H9 (cell line): ENCODE measurements at regions not wholly inside any gene's neighbourhood (a gene's known extent, or its start where the extent isn't known, plus 50 kb on each side); places are given as distances from the start of the nearest gene placed in this dataset.

Experiments
- DNase-seq: peaks from one replicate; pipeline ENCODE4 v3.0.0-alpha.2; 2017
- H2AFZ ChIP-seq: one replicate; pipeline ENCODE4 v1.6.1; 2013; ENCODE audit warnings: mild to moderate bottlenecking, low read length, control low read depth, moderate library complexity
- H2AK5ac ChIP-seq: 2 replicates; pipeline ENCODE4 v1.6.1; 2013; ENCODE audit warnings: low read length, control low read depth, mixed read lengths; ENCODE audit not compliant: insufficient read length
- H2BK120ac ChIP-seq: one replicate; pipeline ENCODE4 v1.6.1; 2013; ENCODE audit warnings: low read depth, mild to moderate bottlenecking, low read length, control low read depth, inconsistent platforms; ENCODE audit not compliant: poor library complexity, severe bottlenecking
- H2BK12ac ChIP-seq: 2 replicates; pipeline ENCODE4 v1.6.1; 2013; ENCODE audit warnings: low read length, control low read depth, mixed read lengths, low read depth; ENCODE audit not compliant: insufficient read length
- H2BK15ac ChIP-seq: 2 replicates; pipeline ENCODE4 v1.6.1; 2013; ENCODE audit warnings: low read depth, low read length, control low read depth
- H2BK20ac ChIP-seq: one replicate; pipeline ENCODE4 v1.6.1; 2013; ENCODE audit warnings: low read depth, mild to moderate bottlenecking, low read length, control low read depth, inconsistent platforms; ENCODE audit not compliant: poor library complexity, severe bottlenecking
- H2BK5ac ChIP-seq: 2 replicates; pipeline ENCODE4 v1.6.1; 2013; ENCODE audit warnings: low read length, control low read depth, mixed read lengths; ENCODE audit not compliant: insufficient read length
- H3K14ac ChIP-seq: 2 replicates; pipeline ENCODE4 v1.6.1; 2013; ENCODE audit warnings: low read length, control low read depth; ENCODE audit not compliant: insufficient read depth
- H3K18ac ChIP-seq: 2 replicates; pipeline ENCODE4 v1.6.1; 2013; ENCODE audit warnings: low read depth, mild to moderate bottlenecking, mixed read lengths, low read length, control low read depth; ENCODE audit not compliant: insufficient read length
- H3K23ac ChIP-seq: 2 replicates; pipeline ENCODE4 v1.6.1; 2013; ENCODE audit warnings: low read length, control low read depth, mixed read lengths, low read depth; ENCODE audit not compliant: insufficient read length
- H3K23me2 ChIP-seq: 2 replicates; pipeline ENCODE4 v1.6.1; 2013; ENCODE audit warnings: low read depth, mild to moderate bottlenecking, mixed read lengths, low read length, control low read depth; ENCODE audit not compliant: insufficient read length, poor library complexity, severe bottlenecking
- H3K27ac ChIP-seq: 2 replicates; pipeline ENCODE4 v1.5.1; 2013; ENCODE audit warnings: low read length, control low read depth, mixed read lengths, low read depth; ENCODE audit not compliant: insufficient read length
- H3K27me3 ChIP-seq: 2 replicates; pipeline ENCODE4 v1.6.1; 2013; ENCODE audit warnings: low read length, control low read depth, inconsistent platforms; ENCODE audit not compliant: insufficient read depth
- H3K4ac ChIP-seq: 2 replicates; pipeline ENCODE4 v1.6.1; 2013; ENCODE audit warnings: low read depth, mild to moderate bottlenecking, control low read depth, inconsistent platforms, low read length, moderate library complexity
- H3K4me1 ChIP-seq: 2 replicates; pipeline ENCODE4 v1.6.1; 2013; ENCODE audit warnings: low read length, control low read depth, inconsistent platforms; ENCODE audit not compliant: insufficient read depth
- H3K4me2 ChIP-seq: 2 replicates; pipeline ENCODE4 v1.6.1; 2013; ENCODE audit warnings: low read length, control low read depth, mixed read lengths; ENCODE audit not compliant: insufficient read length, insufficient read depth
- H3K56ac ChIP-seq: 2 replicates; pipeline ENCODE4 v1.6.1; 2013; ENCODE audit warnings: low read depth, mild to moderate bottlenecking, mixed read lengths, low read length, control low read depth; ENCODE audit not compliant: insufficient read length
- H3K79me1 ChIP-seq: 2 replicates; pipeline ENCODE4 v1.6.1; 2013; ENCODE audit warnings: low read depth, mild to moderate bottlenecking, moderate library complexity, low read length, control low read depth, inconsistent platforms; ENCODE audit not compliant: insufficient read depth, poor library complexity, severe bottlenecking
- H3K79me2 ChIP-seq: 2 replicates; pipeline ENCODE4 v1.6.1; 2013; ENCODE audit warnings: low read length, control low read depth, inconsistent platforms; ENCODE audit not compliant: insufficient read depth
- H3K9ac ChIP-seq: 2 replicates; pipeline ENCODE4 v1.6.1; 2013; ENCODE audit warnings: low read length, control low read depth, mixed read lengths; ENCODE audit not compliant: insufficient read length; ENCODE audit errors: extremely low read depth
- H3K9me3 ChIP-seq: one replicate; pipeline ENCODE4 v1.6.1; 2013; ENCODE audit warnings: low read depth, low read length, inconsistent platforms; ENCODE audit not compliant: control insufficient read depth
- H3T11ph ChIP-seq: one replicate; pipeline ENCODE4 v1.6.1; 2013; ENCODE audit warnings: mild to moderate bottlenecking, low read length, control low read depth, inconsistent platforms
- H4K20me1 ChIP-seq: one replicate; pipeline ENCODE4 v1.6.1; 2013; ENCODE audit not compliant: control insufficient read depth, insufficient read length, insufficient read depth
- H4K5ac ChIP-seq: 2 replicates; pipeline ENCODE4 v1.6.1; 2013; ENCODE audit warnings: low read depth, mild to moderate bottlenecking, mixed read lengths, low read length, control low read depth; ENCODE audit not compliant: insufficient read length
- H4K8ac ChIP-seq: replicated peaks from 2 replicates; pipeline ENCODE4 v1.6.1; 2013; ENCODE audit warnings: low read length, control low read depth, mixed read lengths, low read depth; ENCODE audit not compliant: insufficient read length
- H4K91ac ChIP-seq: 2 replicates; pipeline ENCODE4 v1.6.1; 2013; ENCODE audit warnings: low read depth, mild to moderate bottlenecking, moderate library complexity, mixed read lengths, low read length, control low read depth; ENCODE audit not compliant: insufficient read length
- H3K27ac Mint-ChIP-seq, 3 experiments: 2 replicates in 2 of 3; 3 replicates in 1 of 3; pipeline ENCODE4 v1.8.0; 2020 to 2021; ENCODE audit warnings: mixed read lengths in 3 of 3, mild to moderate bottlenecking in 1 of 3, moderate library complexity in 1 of 3
- H3K27me3 Mint-ChIP-seq: 2 replicates; pipeline ENCODE4 v1.8.0; 2021; ENCODE audit warnings: low read depth, mild to moderate bottlenecking, moderate library complexity, mixed read lengths
- H3K36me3 Mint-ChIP-seq, 3 experiments: 2 replicates in 2 of 3; 3 replicates in 1 of 3; pipeline ENCODE4 v1.8.0; 2020 to 2021; ENCODE audit warnings: low read depth in 3 of 3, mixed read lengths in 3 of 3; ENCODE audit not compliant: insufficient read depth in 1 of 3
- H3K4me1 Mint-ChIP-seq, 2 experiments: 2 replicates each; pipeline ENCODE4 v1.8.0; 2020; ENCODE audit warnings: mixed read lengths in 2 of 2
- H3K4me3 Mint-ChIP-seq, 2 experiments: 2 replicates in 1 of 2; 3 replicates in 1 of 2; pipeline ENCODE4 v1.8.0; 2020 to 2021; ENCODE audit warnings: mild to moderate bottlenecking in 2 of 2, mixed read lengths in 2 of 2, moderate library complexity in 1 of 2
- H3K9me3 Mint-ChIP-seq, 2 experiments: 2 replicates in 1 of 2; 3 replicates in 1 of 2; pipeline ENCODE4 v1.8.0; 2020; ENCODE audit warnings: mild to moderate bottlenecking in 2 of 2, mixed read lengths in 2 of 2, moderate library complexity in 1 of 2
- CTCF ChIP-seq: fragments of 200-600 bp; sonication (generic); conservative IDR thresholded peaks from 3 replicates; pipeline ENCODE4 v1.8.0; 2021; ENCODE audit warnings: antibody characterized with exemption, mild to moderate bottlenecking
- WGBS: extraction: QIAGEN DNeasy Blood & Tissue Kit; methylation state at CpG from one replicate; pipeline ENCODE4 v1.1.7; 2013; ENCODE audit warnings: missing lambda C conversion rate, low lambda C conversion rate, mixed read lengths; ENCODE audit not compliant: insufficient read length; ENCODE audit errors: extremely low coverage; 5-methylcytosine and 5-hydroxymethylcytosine counted together

GRCh38 chr6:77249560-77249959 is 213.7 kb downstream of the HTR1B start:
- Histone ChIP-seq H2AK5ac (no peak overlapping the region), H4K8ac (no peak overlapping the region), H2BK20ac (no peak overlapping the region), H3K9ac (no peak overlapping the region), H3K27ac (no peak overlapping the region), H3K4me1 (no peaks in the 10 kb centered on the region), H2AFZ (no peak overlapping the region), H2BK5ac (no peak overlapping the region), H3K18ac (no peak overlapping the region), H2BK120ac (no peak overlapping the region), H4K20me1 (no peaks in the 10 kb centered on the region), H3K9me3 (no peaks in the 10 kb centered on the region), H3K56ac (no peak overlapping the region), H4K91ac (no peak overlapping the region), H3K23ac (no peak overlapping the region), H2BK12ac (no peak overlapping the region), H3T11ph (no peak overlapping the region), H3K4ac (no peak overlapping the region), H3K27me3 (no peaks in the 10 kb centered on the region), H3K79me2 (no peaks in the 10 kb centered on the region), H4K5ac (no peak overlapping the region), H2BK15ac (no peak overlapping the region), H3K79me1 (no peaks in the 10 kb centered on the region), H3K4me2 (no peak overlapping the region), H3K23me2 (no peaks in the 10 kb centered on the region), H3K14ac (no peak overlapping the region)
- no CpG with 5 or more reads among the region's 1 CpG for WGBS
- peaks cover 0 to 3% of the 10 kb centered on the region in 2 experiments; a peak in 3 of 5 replicates for H3K9me3 Mint-ChIP-seq
- H3K27ac Mint-ChIP-seq, result peak overlapping the region in 1 of 3 experiments; percentile 62; a peak in 1 of 7 replicates
- DNase-seq, result no peak
- H3K36me3 Mint-ChIP-seq, result peaks cover 0 to 4% (median 4%) of the 10 kb centered on the region in 3 experiments; a peak in 4 of 7 replicates
- no peaks in the 10 kb centered on the region for H3K27me3 Mint-ChIP-seq
- H3K4me3 Mint-ChIP-seq, result no peak overlapping the region
- TF ChIP-seq CTCF, result no peak
- peaks cover 21 to 22% of the 10 kb centered on the region in 2 experiments for H3K4me1 Mint-ChIP-seq
